HepG2 (cell line): ENCODE measurements at regions not wholly inside any gene's neighbourhood (a gene's known extent, or its start where the extent isn't known, plus 50 kb on each side); places are given as distances from the start of the nearest gene placed in this dataset.
A peak's percentile ranks its signal among the peaks of the same experiment; 100 is the strongest.

Experiments
- ATAC-seq: fragments of 200-7000 bp; cut with Tn5 transposase; 3 replicates; pipeline ENCODE4 v1.9.1; 2020; ENCODE audit warnings: mild to moderate bottlenecking, moderate library complexity
- BruUV-seq: library from RNA; stranded (reverse); fragments of 400-500 nt; replicated peaks from 2 replicates; lab custom pipeline; 2021; lab: Mats Ljungman, UMichigan
- CTCF ChIA-PET: fragments of 300-600 bp; formaldehyde crosslinking; extraction: SDS; loops from one replicate; lab custom pipeline; 2021; ENCODE audit warnings: low total read pairs, inconsistent platforms, low intra/inter-chr PET ratio; lab: Yijun Ruan, JAX
- POLR2A ChIA-PET: fragments of 350-600 bp; sonication (Branson Sonifier 250); formaldehyde crosslinking; loops from one replicate; lab custom pipeline; 2020; ENCODE audit warnings: antibody characterized with exemption, inconsistent platforms; lab: Yijun Ruan, JAX
- DNase-seq: peaks from one replicate; pipeline ENCODE4 v3.0.0-alpha.2; 2015; ENCODE audit warnings: low spot score
- FAIRE-seq: peaks from 3 replicates; lab custom pipeline; 2011; peaks lifted over from hg19 to GRCh38; lab: Jason Lieb, UNC
- H2AFZ ChIP-seq: one replicate; pipeline ENCODE4 v1.6.1; 2011; ENCODE audit warnings: low read length, inconsistent platforms
- H3K27ac ChIP-seq: fragments of 300-600 bp; 3 replicates; pipeline ENCODE4 v1.8.0; 2011; ENCODE audit warnings: mixed run types, mild to moderate bottlenecking, mixed read lengths, low read length, inconsistent platforms; ENCODE audit not compliant: insufficient read depth; ENCODE audit errors: extremely low read length
- H3K27me3 ChIP-seq, 2 experiments: fragments of 200-600 bp in 1 of 2; 2 replicates in 1 of 2; 3 replicates in 1 of 2; pipeline versions ENCODE4 v1.6.0 to v1.8.0; 2011; ENCODE audit warnings: low read length in 2 of 2, mild to moderate bottlenecking in 2 of 2, moderate library complexity in 2 of 2, inconsistent platforms in 1 of 2; ENCODE audit not compliant: insufficient read depth in 2 of 2, control insufficient read depth in 1 of 2
- H3K36me3 ChIP-seq, 2 experiments: fragments of 200-600 bp in 1 of 2; replicated peaks in 1 of 2; 2 replicates in 1 of 2; 3 replicates in 1 of 2; pipeline versions ENCODE4 v1.5.1 to v1.8.0; 2011; ENCODE audit warnings: low read length in 2 of 2, inconsistent platforms in 1 of 2; ENCODE audit not compliant: insufficient read depth in 2 of 2, control insufficient read depth in 1 of 2
- H3K4me1 ChIP-seq: 2 replicates; pipeline ENCODE4 v1.5.1; 2012; ENCODE audit warnings: low read length, inconsistent platforms; ENCODE audit not compliant: insufficient read depth
- H3K4me2 ChIP-seq: 2 replicates; pipeline ENCODE4 v1.6.0; 2011; ENCODE audit warnings: low read depth, low read length, inconsistent platforms
- H3K4me3 ChIP-seq, 3 experiments: fragments of 200-600 bp in 1 of 3; sonication (generic), shearing (Covaris generic) in 1 of 3; replicated peaks in 1 of 3; 2 replicates each; pipeline ENCODE4 v1.5.1; 2011 to 2016; ENCODE audit warnings: low read length in 3 of 3, inconsistent platforms in 2 of 3, low read depth in 2 of 3, mild to moderate bottlenecking in 2 of 3, control low read depth in 1 of 3, mixed read lengths in 1 of 3; ENCODE audit not compliant: insufficient read depth in 1 of 3
- H3K79me2 ChIP-seq: one replicate; pipeline ENCODE4 v1.6.1; 2011; ENCODE audit warnings: low read length, inconsistent platforms; ENCODE audit not compliant: insufficient read depth
- H3K9ac ChIP-seq: 2 replicates; pipeline ENCODE4 v1.6.0; 2011; ENCODE audit warnings: mild to moderate bottlenecking, low read depth, low read length, inconsistent platforms; ENCODE audit not compliant: insufficient read depth
- H3K9me3 ChIP-seq: 2 replicates; pipeline ENCODE4 v1.5.1; 2012; ENCODE audit warnings: mild to moderate bottlenecking, low read length
- H4K20me1 ChIP-seq: 2 replicates; pipeline ENCODE4 v1.6.0; 2011; ENCODE audit warnings: inconsistent platforms, mild to moderate bottlenecking, low read length, moderate library complexity; ENCODE audit not compliant: insufficient read depth
- CTCF ChIP-seq: sonication (generic); formaldehyde crosslinking; IDR thresholded peaks from 2 replicates; pipeline ENCODE4 v1.5.0; 2020; ENCODE audit warnings: mild to moderate bottlenecking, missing genetic modification reagents, moderate library complexity
- MXD3 ChIP-seq: IDR thresholded peaks from 2 replicates; pipeline ENCODE4 v1.6.1; 2016; ENCODE audit warnings: mild to moderate bottlenecking, missing biosample characterization, missing genetic modification reagents
- THRA ChIP-seq: sonication (generic); formaldehyde crosslinking; IDR thresholded peaks from 2 replicates; pipeline ENCODE4 v1.4.0; 2020; ENCODE audit warnings: missing genetic modification reagents, borderline replicate concordance
- WGBS: methylation state at CpG from one replicate; pipeline ENCODE4 v1.1.6; 2017; ENCODE audit warnings: low lambda C conversion rate; 5-methylcytosine and 5-hydroxymethylcytosine counted together
- in situ Hi-C: cut with HindIII; loops from 2 replicates; pipeline ENCODE4 v1.10.0; 2017; ENCODE audit warnings: low pct_unique_long_range_greater_than_20kb; ENCODE audit not compliant: extremely low pct_ligation_motif_present
- intact Hi-C: fragments of 100-400 bp; cut with micrococcal nuclease; formaldehyde crosslinking; loops from one replicate; pipeline ENCODE4 v1.10.0; 2022; ENCODE audit not compliant: unreplicated experiment

- no peak for TF ChIP-seq MXD3 (CRISPR knock-in tag)
Observed at GRCh38 chr15:94174399-94174802, 57.0 kb upstream of the MCTP2 start (continued).

GRCh38 chr15:94168250-94168649 lies 63.1 kb upstream of the MCTP2 start:
- H3K9me3 ChIP-seq: no peaks in the 10 kb centered on the region
- no peak overlapping the region for H3K4me2 ChIP-seq
- CTCF ChIA-PET: interaction anchor here (6.1 kb wide), 1 partner anchor 156 kb away, joined by 61 read pairs; no protein-coding TSS in a partner anchor
- in situ Hi-C loops (loop anchor here (10.0 kb wide), 1 partner anchor 297 kb away; no protein-coding TSS in a partner anchor), intact Hi-C loops (loop anchor here (5.0 kb wide), 1 partner anchor 1066 kb away; no protein-coding TSS in a partner anchor)
- TF ChIP-seq THRA (CRISPR knock-in tag) (no peak), CTCF (peak; percentile 45)
- no peaks in the 10 kb centered on the region for H4K20me1 ChIP-seq
- H3K9ac ChIP-seq: no peak overlapping the region
- ATAC-seq (no peak), FAIRE-seq (no peak), DNase-seq (peak; percentile 6)
- no peaks in the 10 kb centered on the region for H3K36me3 ChIP-seq
- POLR2A ChIA-PET: no interaction called here
- H3K27ac ChIP-seq: no peak overlapping the region
- no peaks in the 10 kb centered on the region for H3K27me3 ChIP-seq
- no peak overlapping the region for H3K4me3 ChIP-seq
- H2AFZ ChIP-seq: no peak overlapping the region
- no TSS peak for BruUV-seq
- H3K4me1 ChIP-seq: no peaks in the 10 kb centered on the region
- 17% methylated on average over 6 of the region's 8 CpGs for WGBS
- no peaks in the 10 kb centered on the region for H3K79me2 ChIP-seq
